H9 (cell line): ENCODE measurements at regions not wholly inside any gene's neighbourhood (a gene's known extent, or its start where the extent isn't known, plus 50 kb on each side); places are given as distances from the start of the nearest gene placed in this dataset.

Experiments used
- DNase-seq: peaks from one replicate; pipeline ENCODE4 v3.0.0-alpha.2; 2017
- H2AFZ ChIP-seq: one replicate; pipeline ENCODE4 v1.6.1; 2013; ENCODE audit warnings: mild to moderate bottlenecking, low read length, control low read depth, moderate library complexity
- H2AK5ac ChIP-seq: 2 replicates; pipeline ENCODE4 v1.6.1; 2013; ENCODE audit warnings: low read length, control low read depth, mixed read lengths; ENCODE audit not compliant: insufficient read length
- H2BK120ac ChIP-seq: one replicate; pipeline ENCODE4 v1.6.1; 2013; ENCODE audit warnings: low read depth, mild to moderate bottlenecking, low read length, control low read depth, inconsistent platforms; ENCODE audit not compliant: poor library complexity, severe bottlenecking
- H2BK12ac ChIP-seq: 2 replicates; pipeline ENCODE4 v1.6.1; 2013; ENCODE audit warnings: low read length, control low read depth, mixed read lengths, low read depth; ENCODE audit not compliant: insufficient read length
- H2BK15ac ChIP-seq: 2 replicates; pipeline ENCODE4 v1.6.1; 2013; ENCODE audit warnings: low read depth, low read length, control low read depth
- H2BK20ac ChIP-seq: one replicate; pipeline ENCODE4 v1.6.1; 2013; ENCODE audit warnings: low read depth, mild to moderate bottlenecking, low read length, control low read depth, inconsistent platforms; ENCODE audit not compliant: poor library complexity, severe bottlenecking
- H2BK5ac ChIP-seq: 2 replicates; pipeline ENCODE4 v1.6.1; 2013; ENCODE audit warnings: low read length, control low read depth, mixed read lengths; ENCODE audit not compliant: insufficient read length
- H3K14ac ChIP-seq: 2 replicates; pipeline ENCODE4 v1.6.1; 2013; ENCODE audit warnings: low read length, control low read depth; ENCODE audit not compliant: insufficient read depth
- H3K18ac ChIP-seq: 2 replicates; pipeline ENCODE4 v1.6.1; 2013; ENCODE audit warnings: low read depth, mild to moderate bottlenecking, mixed read lengths, low read length, control low read depth; ENCODE audit not compliant: insufficient read length
- H3K23ac ChIP-seq: 2 replicates; pipeline ENCODE4 v1.6.1; 2013; ENCODE audit warnings: low read length, control low read depth, mixed read lengths, low read depth; ENCODE audit not compliant: insufficient read length
- H3K23me2 ChIP-seq: 2 replicates; pipeline ENCODE4 v1.6.1; 2013; ENCODE audit warnings: low read depth, mild to moderate bottlenecking, mixed read lengths, low read length, control low read depth; ENCODE audit not compliant: insufficient read length, poor library complexity, severe bottlenecking
- H3K27ac ChIP-seq: 2 replicates; pipeline ENCODE4 v1.5.1; 2013; ENCODE audit warnings: low read length, control low read depth, mixed read lengths, low read depth; ENCODE audit not compliant: insufficient read length
- H3K27me3 ChIP-seq: 2 replicates; pipeline ENCODE4 v1.6.1; 2013; ENCODE audit warnings: low read length, control low read depth, inconsistent platforms; ENCODE audit not compliant: insufficient read depth
- H3K4ac ChIP-seq: 2 replicates; pipeline ENCODE4 v1.6.1; 2013; ENCODE audit warnings: low read depth, mild to moderate bottlenecking, control low read depth, inconsistent platforms, low read length, moderate library complexity
- H3K4me1 ChIP-seq: 2 replicates; pipeline ENCODE4 v1.6.1; 2013; ENCODE audit warnings: low read length, control low read depth, inconsistent platforms; ENCODE audit not compliant: insufficient read depth
- H3K4me2 ChIP-seq: 2 replicates; pipeline ENCODE4 v1.6.1; 2013; ENCODE audit warnings: low read length, control low read depth, mixed read lengths; ENCODE audit not compliant: insufficient read length, insufficient read depth
- H3K56ac ChIP-seq: 2 replicates; pipeline ENCODE4 v1.6.1; 2013; ENCODE audit warnings: low read depth, mild to moderate bottlenecking, mixed read lengths, low read length, control low read depth; ENCODE audit not compliant: insufficient read length
- H3K79me1 ChIP-seq: 2 replicates; pipeline ENCODE4 v1.6.1; 2013; ENCODE audit warnings: low read depth, mild to moderate bottlenecking, moderate library complexity, low read length, control low read depth, inconsistent platforms; ENCODE audit not compliant: insufficient read depth, poor library complexity, severe bottlenecking
- H3K79me2 ChIP-seq: 2 replicates; pipeline ENCODE4 v1.6.1; 2013; ENCODE audit warnings: low read length, control low read depth, inconsistent platforms; ENCODE audit not compliant: insufficient read depth
- H3K9ac ChIP-seq: 2 replicates; pipeline ENCODE4 v1.6.1; 2013; ENCODE audit warnings: low read length, control low read depth, mixed read lengths; ENCODE audit not compliant: insufficient read length; ENCODE audit errors: extremely low read depth
- H3K9me3 ChIP-seq: one replicate; pipeline ENCODE4 v1.6.1; 2013; ENCODE audit warnings: low read depth, low read length, inconsistent platforms; ENCODE audit not compliant: control insufficient read depth
- H3T11ph ChIP-seq: one replicate; pipeline ENCODE4 v1.6.1; 2013; ENCODE audit warnings: mild to moderate bottlenecking, low read length, control low read depth, inconsistent platforms
- H4K20me1 ChIP-seq: one replicate; pipeline ENCODE4 v1.6.1; 2013; ENCODE audit not compliant: control insufficient read depth, insufficient read length, insufficient read depth
- H4K5ac ChIP-seq: 2 replicates; pipeline ENCODE4 v1.6.1; 2013; ENCODE audit warnings: low read depth, mild to moderate bottlenecking, mixed read lengths, low read length, control low read depth; ENCODE audit not compliant: insufficient read length
- H4K8ac ChIP-seq: replicated peaks from 2 replicates; pipeline ENCODE4 v1.6.1; 2013; ENCODE audit warnings: low read length, control low read depth, mixed read lengths, low read depth; ENCODE audit not compliant: insufficient read length
- H4K91ac ChIP-seq: 2 replicates; pipeline ENCODE4 v1.6.1; 2013; ENCODE audit warnings: low read depth, mild to moderate bottlenecking, moderate library complexity, mixed read lengths, low read length, control low read depth; ENCODE audit not compliant: insufficient read length
- H3K27ac Mint-ChIP-seq, 3 experiments: 2 replicates in 2 of 3; 3 replicates in 1 of 3; pipeline ENCODE4 v1.8.0; 2020 to 2021; ENCODE audit warnings: mixed read lengths in 3 of 3, mild to moderate bottlenecking in 1 of 3, moderate library complexity in 1 of 3
- H3K27me3 Mint-ChIP-seq: 2 replicates; pipeline ENCODE4 v1.8.0; 2021; ENCODE audit warnings: low read depth, mild to moderate bottlenecking, moderate library complexity, mixed read lengths
- H3K36me3 Mint-ChIP-seq, 3 experiments: 2 replicates in 2 of 3; 3 replicates in 1 of 3; pipeline ENCODE4 v1.8.0; 2020 to 2021; ENCODE audit warnings: low read depth in 3 of 3, mixed read lengths in 3 of 3; ENCODE audit not compliant: insufficient read depth in 1 of 3
- H3K4me1 Mint-ChIP-seq, 2 experiments: 2 replicates each; pipeline ENCODE4 v1.8.0; 2020; ENCODE audit warnings: mixed read lengths in 2 of 2
- H3K4me3 Mint-ChIP-seq, 2 experiments: 2 replicates in 1 of 2; 3 replicates in 1 of 2; pipeline ENCODE4 v1.8.0; 2020 to 2021; ENCODE audit warnings: mild to moderate bottlenecking in 2 of 2, mixed read lengths in 2 of 2, moderate library complexity in 1 of 2
- H3K9me3 Mint-ChIP-seq, 2 experiments: 2 replicates in 1 of 2; 3 replicates in 1 of 2; pipeline ENCODE4 v1.8.0; 2020; ENCODE audit warnings: mild to moderate bottlenecking in 2 of 2, mixed read lengths in 2 of 2, moderate library complexity in 1 of 2
- whole genome bisulfite sequencing: extraction: QIAGEN DNeasy Blood & Tissue Kit; methylation state at CpG from one replicate; pipeline ENCODE4 v1.1.7; 2013; ENCODE audit warnings: missing lambda C conversion rate, low lambda C conversion rate, mixed read lengths; ENCODE audit not compliant: insufficient read length; ENCODE audit errors: extremely low coverage; 5-methylcytosine and 5-hydroxymethylcytosine counted together
- TF ChIP-seq, protein P1 (sequence below): fragments of 200-600 bp; sonication (generic); conservative IDR thresholded peaks from 3 replicates; pipeline ENCODE4 v1.8.0; 2021; ENCODE audit warnings: antibody characterized with exemption, mild to moderate bottlenecking

DNA sequence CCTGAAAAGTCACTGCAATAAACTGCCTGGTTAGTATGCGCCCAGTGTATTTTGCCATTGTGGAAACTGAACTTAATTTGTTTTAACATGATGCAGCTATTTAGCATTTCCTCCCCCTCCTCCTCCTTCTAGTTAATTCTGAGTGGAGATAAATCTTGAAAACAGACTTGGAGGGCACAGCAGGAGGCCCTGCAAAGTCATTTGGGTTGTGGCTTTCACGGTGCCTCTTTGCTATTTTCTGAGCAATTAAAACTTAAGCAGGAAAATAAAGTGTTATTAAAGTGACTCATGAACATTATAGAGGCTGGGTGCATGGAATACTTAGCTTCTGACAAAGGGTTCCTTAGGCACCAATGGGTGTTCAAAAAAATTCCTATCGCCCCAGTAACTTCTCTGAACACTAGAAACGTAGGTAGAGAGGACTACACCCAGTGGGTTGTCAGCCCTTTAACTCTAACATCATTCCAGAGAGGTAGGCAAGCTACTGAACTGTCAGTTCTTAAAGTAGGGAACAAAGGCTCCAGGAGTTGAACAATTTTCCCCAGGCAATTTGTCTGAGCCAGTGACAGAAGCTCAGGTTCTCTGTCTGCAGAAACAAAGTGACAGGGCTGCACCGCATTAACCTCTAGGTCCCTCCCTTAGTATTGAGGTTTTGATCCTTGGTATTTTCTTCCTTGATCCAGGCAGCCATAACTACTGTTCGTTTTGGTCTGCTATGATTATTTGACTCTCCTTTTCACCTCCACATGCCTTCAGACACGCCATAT lies 158.3 kb upstream of the KIT start:
- Mint-ChIP-seq H3K4me1 (peaks cover 13 to 19% of the 10 kb centered on the region in 2 experiments), H3K36me3 (no peaks in the 10 kb centered on the region), H3K4me3 (no peak overlapping the region), H3K27me3 (peaks cover 1% of the 10 kb centered on the region; the same call in 1 of the 2 replicates), H3K27ac (no peak overlapping the region; a peak in 2 of 7 replicates), H3K9me3 (peaks cover 0 to 3% of the 10 kb centered on the region in 2 experiments; a peak in 1 of 5 replicates)
- H4K20me1 ChIP-seq, result no peaks in the 10 kb centered on the region
- no peak overlapping the region for H3K56ac ChIP-seq
- H2BK12ac ChIP-seq, result no peak overlapping the region
- H2BK5ac ChIP-seq, result no peak overlapping the region
- H2AK5ac ChIP-seq, result no peak overlapping the region
- no peak overlapping the region for H2AFZ ChIP-seq
- H3T11ph ChIP-seq, result no peak overlapping the region
- H4K91ac ChIP-seq, result no peak overlapping the region
- H2BK120ac ChIP-seq, result no peak overlapping the region
- no peaks in the 10 kb centered on the region for H3K79me2 ChIP-seq
- no peak overlapping the region for H2BK20ac ChIP-seq
- no peak overlapping the region for H3K27ac ChIP-seq
- H3K9me3 ChIP-seq, result no peaks in the 10 kb centered on the region
- H4K8ac ChIP-seq, result no peak overlapping the region
- H3K4ac ChIP-seq, result no peak overlapping the region
- no CpG with 5 or more reads among the region's 7 CpGs for WGBS
- no peak overlapping the region for H3K9ac ChIP-seq
- no peaks in the 10 kb centered on the region for H3K79me1 ChIP-seq
- H3K18ac ChIP-seq, result no peak overlapping the region
- H3K4me1 ChIP-seq, result peaks cover 9% of the 10 kb centered on the region
- H3K23ac ChIP-seq, result no peak overlapping the region
- H2BK15ac ChIP-seq, result no peak overlapping the region
- no peak for DNase-seq
- H3K14ac ChIP-seq, result no peak overlapping the region
- no peak overlapping the region for H3K4me2 ChIP-seq
- no peaks in the 10 kb centered on the region for H3K27me3 ChIP-seq
- H3K23me2 ChIP-seq, result no peaks in the 10 kb centered on the region
- TF ChIP-seq, protein P1, sequence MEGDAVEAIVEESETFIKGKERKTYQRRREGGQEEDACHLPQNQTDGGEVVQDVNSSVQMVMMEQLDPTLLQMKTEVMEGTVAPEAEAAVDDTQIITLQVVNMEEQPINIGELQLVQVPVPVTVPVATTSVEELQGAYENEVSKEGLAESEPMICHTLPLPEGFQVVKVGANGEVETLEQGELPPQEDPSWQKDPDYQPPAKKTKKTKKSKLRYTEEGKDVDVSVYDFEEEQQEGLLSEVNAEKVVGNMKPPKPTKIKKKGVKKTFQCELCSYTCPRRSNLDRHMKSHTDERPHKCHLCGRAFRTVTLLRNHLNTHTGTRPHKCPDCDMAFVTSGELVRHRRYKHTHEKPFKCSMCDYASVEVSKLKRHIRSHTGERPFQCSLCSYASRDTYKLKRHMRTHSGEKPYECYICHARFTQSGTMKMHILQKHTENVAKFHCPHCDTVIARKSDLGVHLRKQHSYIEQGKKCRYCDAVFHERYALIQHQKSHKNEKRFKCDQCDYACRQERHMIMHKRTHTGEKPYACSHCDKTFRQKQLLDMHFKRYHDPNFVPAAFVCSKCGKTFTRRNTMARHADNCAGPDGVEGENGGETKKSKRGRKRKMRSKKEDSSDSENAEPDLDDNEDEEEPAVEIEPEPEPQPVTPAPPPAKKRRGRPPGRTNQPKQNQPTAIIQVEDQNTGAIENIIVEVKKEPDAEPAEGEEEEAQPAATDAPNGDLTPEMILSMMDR, result no peak
- H4K5ac ChIP-seq, result no peak overlapping the region
